ENCODE measurements at regions not wholly inside any gene's neighbourhood (a gene's known extent, or its start where the extent isn't known, plus 50 kb on each side); places are given as distances from the start of the nearest gene placed in this dataset.

DNA sequence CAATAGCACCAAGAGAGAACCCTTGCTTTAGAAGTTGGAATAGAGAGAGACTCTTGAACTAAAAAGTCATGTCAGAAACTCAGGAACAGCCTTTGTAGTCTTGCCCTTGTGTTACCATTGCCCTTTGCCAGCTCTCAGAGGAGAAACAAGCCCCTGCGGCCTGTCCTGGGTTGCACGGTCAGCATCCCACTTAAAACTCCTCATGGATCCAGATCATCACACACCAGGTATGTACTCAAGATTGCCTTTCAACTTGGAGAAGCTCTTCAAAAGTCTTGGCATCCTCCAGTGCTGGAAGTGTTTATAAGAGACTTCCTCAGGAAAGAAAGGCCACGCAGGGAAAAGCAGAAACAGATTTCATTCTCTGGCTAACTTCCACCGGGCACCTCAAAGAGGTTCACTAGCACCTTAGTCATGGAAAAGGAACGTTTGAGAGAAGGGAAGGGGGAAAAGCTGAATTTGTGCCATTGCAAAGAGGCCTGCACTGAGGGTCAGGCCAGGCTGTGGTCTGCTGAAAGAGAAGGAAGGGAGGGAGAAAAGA is 594.2 kb downstream of the MED13L start (continued):
- TF ChIP-seq, protein P1, sequence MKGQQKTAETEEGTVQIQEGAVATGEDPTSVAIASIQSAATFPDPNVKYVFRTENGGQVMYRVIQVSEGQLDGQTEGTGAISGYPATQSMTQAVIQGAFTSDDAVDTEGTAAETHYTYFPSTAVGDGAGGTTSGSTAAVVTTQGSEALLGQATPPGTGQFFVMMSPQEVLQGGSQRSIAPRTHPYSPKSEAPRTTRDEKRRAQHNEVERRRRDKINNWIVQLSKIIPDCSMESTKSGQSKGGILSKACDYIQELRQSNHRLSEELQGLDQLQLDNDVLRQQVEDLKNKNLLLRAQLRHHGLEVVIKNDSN (IDR thresholded peaks at IDR 0.05; ENCODE audit: borderline replicate concordance, low read depth), result no peak

DNA sequence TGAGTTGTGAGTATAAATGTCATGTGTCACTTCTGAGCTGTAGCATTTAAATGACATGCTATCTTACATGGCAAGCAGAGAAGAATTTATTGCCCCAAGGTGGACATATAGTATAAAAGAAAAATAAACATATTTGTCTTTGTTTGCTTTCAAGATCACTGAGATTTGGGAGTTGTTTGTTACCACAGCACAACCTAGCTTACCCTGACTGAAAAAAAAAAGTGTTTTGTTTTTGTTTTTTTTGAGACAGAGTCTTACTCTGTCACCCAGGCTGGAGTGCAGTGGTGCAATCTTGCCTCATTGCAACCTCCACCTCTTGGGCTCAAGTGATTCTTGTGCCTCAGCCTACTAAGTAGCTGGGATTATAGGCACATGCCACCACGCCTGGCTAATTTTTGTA is 596.5 kb downstream of the MED13L start:
- Histone ChIP-seq H3K4me3 (ENCODE audit: low read depth in 2 of 2, low read length in 1 of 2) (no peak overlapping the region), H3K27me3 (ENCODE audit: insufficient read depth) (no peaks in the 10 kb centered on the region), H3K4me2 (no peak overlapping the region), H3K36me3 (replicated peaks in 1 of 2; ENCODE audit: control insufficient read depth in 1 of 2, insufficient read depth in 2 of 2, low read length in 1 of 2) (no peaks in the 10 kb centered on the region), H3K9me2 (no peaks in the 10 kb centered on the region), H3K4me1 (ENCODE audit: control insufficient read depth in 1 of 2, insufficient read depth in 2 of 2, low read depth in 1 of 2, low read length in 1 of 2) (no peaks in the 10 kb centered on the region), H3K9ac (no peak overlapping the region), H3K79me2 (ENCODE audit: insufficient read depth) (no peaks in the 10 kb centered on the region), H4K20me1 (ENCODE audit: insufficient read depth) (no peaks in the 10 kb centered on the region), H3F3A (replicated peaks; ENCODE audit: insufficient read depth) (no peaks in the 10 kb centered on the region), H2AFZ (ENCODE audit: low read depth) (no peak overlapping the region), H3K27ac (ENCODE audit: low read depth in 2 of 2, low read length in 1 of 2) (no peak overlapping the region), H3K9me3 (no peaks in the 10 kb centered on the region)
- 25% methylated on average over 1 of the region's 1 CpG for WGBS (ENCODE audit: low lambda C conversion rate)
- DNase-seq, result no peak
- ChIA-PET POLR2A (no interaction called here), CTCF (interaction anchor here (0.6 kb wide), 1 partner anchor 18 kb away, joined by 3 read pairs; no protein-coding TSS in a partner anchor)
- TF ChIP-seq JUND (IDR thresholded peaks at IDR 0.05) (no peak), GATA2 (CRISPR knock-in tag; IDR thresholded peaks at IDR 0.05) (no peak), MXI1 (IDR thresholded peaks at IDR 0.05; ENCODE audit: low read depth, low read length) (no peak), TEAD4 (IDR thresholded peaks at IDR 0.05; ENCODE audit: borderline replicate concordance, insufficient read depth) (no peak), CHD2 (IDR thresholded peaks at IDR 0.05; ENCODE audit: low read length, partially characterized antibody) (no peak), EZH2phosphoT487 (IDR thresholded peaks at IDR 0.05; ENCODE audit: borderline replicate concordance, low read depth) (no peak), POLR2AphosphoS5 (IDR thresholded peaks at IDR 0.05; ENCODE audit: low read depth, low read length) (no peak), RCOR1 (IDR thresholded peaks at IDR 0.05; ENCODE audit: low read length) (no peak)
- TF ChIP-seq, protein P2, sequence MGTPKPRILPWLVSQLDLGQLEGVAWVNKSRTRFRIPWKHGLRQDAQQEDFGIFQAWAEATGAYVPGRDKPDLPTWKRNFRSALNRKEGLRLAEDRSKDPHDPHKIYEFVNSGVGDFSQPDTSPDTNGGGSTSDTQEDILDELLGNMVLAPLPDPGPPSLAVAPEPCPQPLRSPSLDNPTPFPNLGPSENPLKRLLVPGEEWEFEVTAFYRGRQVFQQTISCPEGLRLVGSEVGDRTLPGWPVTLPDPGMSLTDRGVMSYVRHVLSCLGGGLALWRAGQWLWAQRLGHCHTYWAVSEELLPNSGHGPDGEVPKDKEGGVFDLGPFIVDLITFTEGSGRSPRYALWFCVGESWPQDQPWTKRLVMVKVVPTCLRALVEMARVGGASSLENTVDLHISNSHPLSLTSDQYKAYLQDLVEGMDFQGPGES (IDR thresholded peaks at IDR 0.05; ENCODE audit: low read depth, low read length), result no peak
- TF ChIP-seq, protein P3, sequence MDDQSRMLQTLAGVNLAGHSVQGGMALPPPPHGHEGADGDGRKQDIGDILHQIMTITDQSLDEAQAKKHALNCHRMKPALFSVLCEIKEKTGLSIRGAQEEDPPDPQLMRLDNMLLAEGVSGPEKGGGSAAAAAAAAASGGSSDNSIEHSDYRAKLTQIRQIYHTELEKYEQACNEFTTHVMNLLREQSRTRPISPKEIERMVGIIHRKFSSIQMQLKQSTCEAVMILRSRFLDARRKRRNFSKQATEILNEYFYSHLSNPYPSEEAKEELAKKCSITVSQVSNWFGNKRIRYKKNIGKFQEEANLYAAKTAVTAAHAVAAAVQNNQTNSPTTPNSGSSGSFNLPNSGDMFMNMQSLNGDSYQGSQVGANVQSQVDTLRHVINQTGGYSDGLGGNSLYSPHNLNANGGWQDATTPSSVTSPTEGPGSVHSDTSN (IDR thresholded peaks at IDR 0.05), result no peak
- TF ChIP-seq, protein P4, sequence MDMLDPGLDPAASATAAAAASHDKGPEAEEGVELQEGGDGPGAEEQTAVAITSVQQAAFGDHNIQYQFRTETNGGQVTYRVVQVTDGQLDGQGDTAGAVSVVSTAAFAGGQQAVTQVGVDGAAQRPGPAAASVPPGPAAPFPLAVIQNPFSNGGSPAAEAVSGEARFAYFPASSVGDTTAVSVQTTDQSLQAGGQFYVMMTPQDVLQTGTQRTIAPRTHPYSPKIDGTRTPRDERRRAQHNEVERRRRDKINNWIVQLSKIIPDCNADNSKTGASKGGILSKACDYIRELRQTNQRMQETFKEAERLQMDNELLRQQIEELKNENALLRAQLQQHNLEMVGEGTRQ (IDR thresholded peaks at IDR 0.05; ENCODE audit: borderline replicate concordance, low read depth, low read length), result no peak

Measured in SK-N-SH (cell line).